ENCODE measurements at regions not wholly inside any gene's neighbourhood (a gene's known extent, or its start where the extent isn't known, plus 50 kb on each side); places are given as distances from the start of the nearest gene placed in this dataset.

DNA sequence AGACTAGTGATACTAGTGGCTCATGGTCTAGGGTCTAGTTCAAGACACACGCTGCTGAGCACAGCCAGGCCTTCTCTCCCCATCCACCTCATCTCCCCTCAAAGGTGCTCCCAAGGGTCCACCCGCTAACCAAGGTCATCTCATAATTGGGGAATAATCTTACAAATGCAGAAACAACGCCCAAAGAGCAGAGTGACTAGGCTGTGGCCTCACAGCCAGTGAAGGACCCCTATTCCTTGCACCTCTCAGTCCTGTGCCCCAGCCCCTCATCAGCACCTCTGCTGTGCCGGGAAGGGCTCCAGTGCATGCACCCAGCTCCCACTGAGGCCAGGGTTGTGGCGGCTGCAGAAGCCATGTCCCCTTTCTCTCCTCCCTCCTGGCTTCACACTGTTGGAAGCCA lies 286.9 kb downstream of the UACA start:
- TF ChIP-seq, protein P1, sequence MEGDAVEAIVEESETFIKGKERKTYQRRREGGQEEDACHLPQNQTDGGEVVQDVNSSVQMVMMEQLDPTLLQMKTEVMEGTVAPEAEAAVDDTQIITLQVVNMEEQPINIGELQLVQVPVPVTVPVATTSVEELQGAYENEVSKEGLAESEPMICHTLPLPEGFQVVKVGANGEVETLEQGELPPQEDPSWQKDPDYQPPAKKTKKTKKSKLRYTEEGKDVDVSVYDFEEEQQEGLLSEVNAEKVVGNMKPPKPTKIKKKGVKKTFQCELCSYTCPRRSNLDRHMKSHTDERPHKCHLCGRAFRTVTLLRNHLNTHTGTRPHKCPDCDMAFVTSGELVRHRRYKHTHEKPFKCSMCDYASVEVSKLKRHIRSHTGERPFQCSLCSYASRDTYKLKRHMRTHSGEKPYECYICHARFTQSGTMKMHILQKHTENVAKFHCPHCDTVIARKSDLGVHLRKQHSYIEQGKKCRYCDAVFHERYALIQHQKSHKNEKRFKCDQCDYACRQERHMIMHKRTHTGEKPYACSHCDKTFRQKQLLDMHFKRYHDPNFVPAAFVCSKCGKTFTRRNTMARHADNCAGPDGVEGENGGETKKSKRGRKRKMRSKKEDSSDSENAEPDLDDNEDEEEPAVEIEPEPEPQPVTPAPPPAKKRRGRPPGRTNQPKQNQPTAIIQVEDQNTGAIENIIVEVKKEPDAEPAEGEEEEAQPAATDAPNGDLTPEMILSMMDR (IDR thresholded peaks at IDR 0.05) = no peak
- no peak for TF ChIP-seq EP300 (IDR thresholded peaks at IDR 0.05)
- TF ChIP-seq POLR2A (IDR thresholded peaks at IDR 0.05) = no peak
- no peak for TF ChIP-seq POLR2AphosphoS5 (IDR thresholded peaks at IDR 0.05)

Measured in stomach (tissue), 4 donors.